SK-N-SH treated with all-trans-retinoic acid at 6 μM for 48 hours (cell line): ENCODE measurements at regions not wholly inside any gene's neighbourhood (a gene's known extent, or its start where the extent isn't known, plus 50 kb on each side); places are given as distances from the start of the nearest gene placed in this dataset.

Source experiments
- ATAC-seq: fragments of 200-7000 bp; cut with Tn5 transposase; 3 replicates; pipeline ENCODE4 v1.9.1; 2020; ENCODE audit warnings: mild to moderate bottlenecking, moderate library complexity
- ARNTL ChIP-seq: fragments of 450-650 bp; formaldehyde crosslinking; IDR thresholded peaks from 2 replicates; pipeline ENCODE4 v1.5.0; 2020; ENCODE audit warnings: low read depth, mild to moderate bottlenecking, moderate library complexity, borderline replicate concordance
- CSDC2 ChIP-seq: fragments of 250-450 bp; sonication (Bioruptor Pico); IDR thresholded peaks from 2 replicates; pipeline ENCODE4 v1.5.0; 2020; ENCODE audit warnings: mild to moderate bottlenecking, moderate library complexity
- ESRRG ChIP-seq: fragments of 250-450 bp; sonication (Bioruptor Pico); IDR thresholded peaks from 2 replicates; pipeline ENCODE4 v1.6.1; 2021; ENCODE audit warnings: mild to moderate bottlenecking
- GLIS3 ChIP-seq: fragments of 250-450 bp; sonication (Bioruptor Pico); IDR thresholded peaks from 2 replicates; pipeline ENCODE4 v1.5.0; 2020; ENCODE audit warnings: mild to moderate bottlenecking, moderate library complexity
- ISL1 ChIP-seq: fragments of 250-450 bp; sonication (Bioruptor Pico); IDR thresholded peaks from 2 replicates; pipeline ENCODE4 v2.1.2; 2022; ENCODE audit warnings: mild to moderate bottlenecking, moderate library complexity
- PPARA ChIP-seq: fragments of 250-450 bp; sonication (Bioruptor Pico); IDR thresholded peaks from 2 replicates; pipeline ENCODE4 v1.5.0; 2020; ENCODE audit warnings: mild to moderate bottlenecking, borderline replicate concordance
- RARB ChIP-seq: fragments of 250-450 bp; sonication (Bioruptor Pico); IDR thresholded peaks from 2 replicates; pipeline ENCODE4 v1.8.0; 2021; ENCODE audit warnings: mild to moderate bottlenecking, moderate library complexity
- SNAI2 ChIP-seq: fragments of 250-450 bp; sonication (Bioruptor Pico); IDR thresholded peaks from 2 replicates; pipeline ENCODE4 v1.5.0; 2020; ENCODE audit warnings: mild to moderate bottlenecking, moderate library complexity
- TCF4 ChIP-seq: fragments of 250-450 bp; sonication (Bioruptor Pico); IDR thresholded peaks from 2 replicates; pipeline ENCODE4 v1.8.0; 2021; ENCODE audit warnings: mild to moderate bottlenecking, moderate library complexity, borderline replicate concordance
- TOX ChIP-seq: fragments of 250-450 bp; sonication (Bioruptor Pico); IDR thresholded peaks from 2 replicates; pipeline ENCODE4 v1.8.0; 2021; ENCODE audit warnings: mild to moderate bottlenecking, moderate library complexity, borderline replicate concordance
- ZC3H10 ChIP-seq: fragments of 250-450 bp; sonication (Bioruptor Pico); IDR thresholded peaks from 2 replicates; pipeline ENCODE4 v1.5.1; 2021; ENCODE audit warnings: mild to moderate bottlenecking, moderate library complexity
- ZFP3 ChIP-seq: fragments of 250-450 bp; sonication (Bioruptor Pico); IDR thresholded peaks from 2 replicates; pipeline ENCODE4 v1.5.0; 2020; ENCODE audit warnings: mild to moderate bottlenecking, moderate library complexity
- ZFP30 ChIP-seq: fragments of 450-650 bp; formaldehyde crosslinking; IDR thresholded peaks from 2 replicates; pipeline ENCODE4 v1.5.0; 2022; ENCODE audit warnings: mild to moderate bottlenecking, moderate library complexity
- ZNF565 ChIP-seq: fragments of 450-650 bp; formaldehyde crosslinking; conservative IDR thresholded peaks from 2 replicates; pipeline ENCODE4 v1.5.0; 2020; ENCODE audit warnings: low read depth, mild to moderate bottlenecking, moderate library complexity
- ZNF70 ChIP-seq: fragments of 450-650 bp; formaldehyde crosslinking; IDR thresholded peaks from 2 replicates; pipeline ENCODE4 v1.5.0; 2020; ENCODE audit warnings: mild to moderate bottlenecking, moderate library complexity
- TF ChIP-seq, protein P1 (sequence below): fragments of 250-450 bp; sonication (Bioruptor Pico); IDR thresholded peaks from 2 replicates; pipeline ENCODE4 v1.5.1; 2021; ENCODE audit warnings: mild to moderate bottlenecking, moderate library complexity
- TF ChIP-seq, protein P2 (sequence below): fragments of 250-450 bp; sonication (Bioruptor Pico); IDR thresholded peaks from 2 replicates; pipeline ENCODE4 v1.8.0; 2020; ENCODE audit warnings: mild to moderate bottlenecking, moderate library complexity, borderline replicate concordance
- TF ChIP-seq, protein P3 (sequence below): fragments of 250-450 bp; sonication (Bioruptor Pico); IDR thresholded peaks from 2 replicates; pipeline ENCODE4 v1.5.1; 2020; ENCODE audit warnings: low read depth, mild to moderate bottlenecking, moderate library complexity
- TF ChIP-seq, protein P4 (sequence below): fragments of 250-450 bp; sonication (Bioruptor Pico); IDR thresholded peaks from 2 replicates; pipeline ENCODE4 v1.5.0; 2020; ENCODE audit warnings: mild to moderate bottlenecking, moderate library complexity
- TF ChIP-seq, protein P5 (sequence below): fragments of 250-450 bp; sonication (Bioruptor Pico); IDR thresholded peaks from 2 replicates; pipeline ENCODE4 v1.8.0; 2021; ENCODE audit warnings: low read depth, mild to moderate bottlenecking, moderate library complexity, borderline replicate concordance

DNA sequence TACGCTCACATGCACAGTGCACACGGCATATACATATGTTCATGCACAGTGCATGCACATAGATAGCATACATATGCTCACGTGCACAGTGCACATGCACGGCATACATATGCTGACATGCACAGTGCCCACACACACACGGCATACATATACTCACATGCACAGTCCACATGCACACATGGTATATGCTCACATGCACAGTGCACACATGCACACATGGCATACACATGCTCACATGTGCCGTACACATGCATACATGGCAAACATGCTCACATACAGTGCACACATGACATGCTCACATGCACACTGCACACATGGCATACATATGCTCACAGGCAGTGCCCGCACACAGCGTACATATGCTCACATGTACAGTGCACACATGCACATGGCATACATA lies 97.7 kb upstream of the CTDP1 start:
- no peak for ATAC-seq
- TF ChIP-seq CSDC2 (CRISPR knock-in tag) (no peak), ZFP30 (CRISPR knock-in tag) (no peak), TOX (CRISPR knock-in tag) (no peak), ESRRG (CRISPR knock-in tag) (no peak)

DNA sequence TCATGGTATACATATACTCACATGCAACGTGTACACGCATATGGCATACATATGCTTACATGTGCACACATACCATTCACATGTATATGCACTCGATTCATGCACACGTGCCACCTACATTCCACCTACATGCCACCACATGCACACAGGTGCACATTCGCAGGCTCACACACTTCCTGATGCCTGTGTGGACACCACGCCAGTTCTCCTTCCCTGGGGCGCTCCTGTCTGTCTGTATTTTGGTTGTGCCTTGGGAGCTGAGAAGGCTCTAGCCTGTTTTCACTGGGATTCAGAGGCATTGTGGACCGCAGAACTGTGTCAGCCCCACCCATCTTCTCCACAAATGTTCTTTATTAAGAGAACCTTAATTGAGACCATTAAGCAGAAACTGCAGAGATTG lies 96.6 kb upstream of the CTDP1 start:
- no peak for ATAC-seq

DNA sequence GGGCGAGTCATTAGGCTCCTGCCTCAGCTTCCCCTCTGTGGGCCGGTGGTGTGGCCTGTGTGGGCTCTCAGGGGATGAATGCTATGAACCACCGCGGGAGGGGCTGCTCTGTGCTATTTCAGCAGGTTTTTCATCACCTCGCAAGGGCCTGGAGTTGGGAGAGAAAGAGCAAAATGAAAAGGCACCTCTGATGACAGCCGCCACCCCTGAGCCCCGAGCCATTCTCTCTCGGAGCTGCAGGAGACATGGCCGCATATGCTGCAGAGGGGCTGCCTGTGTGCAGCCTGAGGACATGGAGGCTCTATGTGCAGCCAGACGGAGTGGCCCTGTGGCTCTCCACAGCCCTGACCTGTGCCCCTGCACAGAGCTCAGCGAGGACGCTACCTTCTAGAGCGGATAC lies 96.2 kb upstream of the CTDP1 start:
- ATAC-seq = no peak

More for the DNA sequence above, 96.6 kb upstream of the CTDP1 start:
- TF ChIP-seq ESRRG (CRISPR knock-in tag) (no peak), PPARA (CRISPR knock-in tag) (no peak), ZFP3 (CRISPR knock-in tag) (no peak), ZFP30 (CRISPR knock-in tag) (no peak)
- TF ChIP-seq, protein P1, sequence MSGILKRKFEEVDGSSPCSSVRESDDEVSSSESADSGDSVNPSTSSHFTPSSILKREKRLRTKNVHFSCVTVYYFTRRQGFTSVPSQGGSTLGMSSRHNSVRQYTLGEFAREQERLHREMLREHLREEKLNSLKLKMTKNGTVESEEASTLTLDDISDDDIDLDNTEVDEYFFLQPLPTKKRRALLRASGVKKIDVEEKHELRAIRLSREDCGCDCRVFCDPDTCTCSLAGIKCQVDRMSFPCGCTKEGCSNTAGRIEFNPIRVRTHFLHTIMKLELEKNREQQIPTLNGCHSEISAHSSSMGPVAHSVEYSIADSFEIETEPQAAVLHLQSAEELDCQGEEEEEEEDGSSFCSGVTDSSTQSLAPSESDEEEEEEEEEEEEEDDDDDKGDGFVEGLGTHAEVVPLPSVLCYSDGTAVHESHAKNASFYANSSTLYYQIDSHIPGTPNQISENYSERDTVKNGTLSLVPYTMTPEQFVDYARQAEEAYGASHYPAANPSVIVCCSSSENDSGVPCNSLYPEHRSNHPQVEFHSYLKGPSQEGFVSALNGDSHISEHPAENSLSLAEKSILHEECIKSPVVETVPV (CRISPR knock-in tag) = no peak

DNA sequence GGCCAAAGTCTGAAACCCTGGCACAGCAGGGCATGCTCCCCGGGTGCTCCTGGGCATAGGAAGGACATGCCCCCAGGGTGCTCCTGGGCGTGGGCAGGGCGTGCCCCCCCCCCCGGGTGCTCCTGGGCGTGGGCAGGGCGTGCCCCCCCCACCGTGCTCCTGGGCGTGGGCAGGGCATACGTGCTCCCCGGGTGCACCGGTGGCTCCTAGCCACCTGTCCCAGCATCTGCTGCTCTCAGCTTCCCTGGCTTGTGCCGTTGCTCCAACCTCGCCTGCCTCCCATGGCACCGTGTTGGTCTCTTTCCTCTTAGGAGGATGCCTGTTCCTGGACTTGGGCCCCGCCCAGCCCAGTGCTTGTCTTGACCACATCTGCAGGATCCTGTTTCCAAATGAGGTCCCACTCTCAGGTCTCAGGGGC lies 95.6 kb upstream of the CTDP1 start:
- ATAC-seq = no peak

More for the DNA sequence above, 96.2 kb upstream of the CTDP1 start:
- no peak for TF ChIP-seq ZNF70
- TF ChIP-seq, protein P2, sequence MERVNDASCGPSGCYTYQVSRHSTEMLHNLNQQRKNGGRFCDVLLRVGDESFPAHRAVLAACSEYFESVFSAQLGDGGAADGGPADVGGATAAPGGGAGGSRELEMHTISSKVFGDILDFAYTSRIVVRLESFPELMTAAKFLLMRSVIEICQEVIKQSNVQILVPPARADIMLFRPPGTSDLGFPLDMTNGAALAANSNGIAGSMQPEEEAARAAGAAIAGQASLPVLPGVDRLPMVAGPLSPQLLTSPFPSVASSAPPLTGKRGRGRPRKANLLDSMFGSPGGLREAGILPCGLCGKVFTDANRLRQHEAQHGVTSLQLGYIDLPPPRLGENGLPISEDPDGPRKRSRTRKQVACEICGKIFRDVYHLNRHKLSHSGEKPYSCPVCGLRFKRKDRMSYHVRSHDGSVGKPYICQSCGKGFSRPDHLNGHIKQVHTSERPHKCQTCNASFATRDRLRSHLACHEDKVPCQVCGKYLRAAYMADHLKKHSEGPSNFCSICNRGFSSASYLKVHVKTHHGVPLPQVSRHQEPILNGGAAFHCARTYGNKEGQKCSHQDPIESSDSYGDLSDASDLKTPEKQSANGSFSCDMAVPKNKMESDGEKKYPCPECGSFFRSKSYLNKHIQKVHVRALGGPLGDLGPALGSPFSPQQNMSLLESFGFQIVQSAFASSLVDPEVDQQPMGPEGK (CRISPR knock-in tag) = no peak
- TF ChIP-seq ZC3H10 (CRISPR knock-in tag) = no peak
- no peak for TF ChIP-seq TOX (CRISPR knock-in tag)
- no peak for TF ChIP-seq ZNF565
- no peak for TF ChIP-seq TCF4 (CRISPR knock-in tag)
- TF ChIP-seq ARNTL (CRISPR knock-in tag) = no peak
- no peak for TF ChIP-seq CSDC2 (CRISPR knock-in tag)
- no peak for TF ChIP-seq ZFP3 (CRISPR knock-in tag)
- no peak for TF ChIP-seq ISL1 (CRISPR knock-in tag)
- TF ChIP-seq, all 23 proteins: peak for 0

More for the DNA sequence above, 95.6 kb upstream of the CTDP1 start:
- TF ChIP-seq, protein P3, sequence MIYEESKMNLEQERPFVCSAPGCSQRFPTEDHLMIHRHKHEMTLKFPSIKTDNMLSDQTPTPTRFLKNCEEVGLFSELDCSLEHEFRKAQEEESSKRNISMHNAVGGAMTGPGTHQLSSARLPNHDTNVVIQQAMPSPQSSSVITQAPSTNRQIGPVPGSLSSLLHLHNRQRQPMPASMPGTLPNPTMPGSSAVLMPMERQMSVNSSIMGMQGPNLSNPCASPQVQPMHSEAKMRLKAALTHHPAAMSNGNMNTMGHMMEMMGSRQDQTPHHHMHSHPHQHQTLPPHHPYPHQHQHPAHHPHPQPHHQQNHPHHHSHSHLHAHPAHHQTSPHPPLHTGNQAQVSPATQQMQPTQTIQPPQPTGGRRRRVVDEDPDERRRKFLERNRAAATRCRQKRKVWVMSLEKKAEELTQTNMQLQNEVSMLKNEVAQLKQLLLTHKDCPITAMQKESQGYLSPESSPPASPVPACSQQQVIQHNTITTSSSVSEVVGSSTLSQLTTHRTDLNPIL = no peak
- no peak for TF ChIP-seq ZC3H10 (CRISPR knock-in tag)
- TF ChIP-seq, protein P4, sequence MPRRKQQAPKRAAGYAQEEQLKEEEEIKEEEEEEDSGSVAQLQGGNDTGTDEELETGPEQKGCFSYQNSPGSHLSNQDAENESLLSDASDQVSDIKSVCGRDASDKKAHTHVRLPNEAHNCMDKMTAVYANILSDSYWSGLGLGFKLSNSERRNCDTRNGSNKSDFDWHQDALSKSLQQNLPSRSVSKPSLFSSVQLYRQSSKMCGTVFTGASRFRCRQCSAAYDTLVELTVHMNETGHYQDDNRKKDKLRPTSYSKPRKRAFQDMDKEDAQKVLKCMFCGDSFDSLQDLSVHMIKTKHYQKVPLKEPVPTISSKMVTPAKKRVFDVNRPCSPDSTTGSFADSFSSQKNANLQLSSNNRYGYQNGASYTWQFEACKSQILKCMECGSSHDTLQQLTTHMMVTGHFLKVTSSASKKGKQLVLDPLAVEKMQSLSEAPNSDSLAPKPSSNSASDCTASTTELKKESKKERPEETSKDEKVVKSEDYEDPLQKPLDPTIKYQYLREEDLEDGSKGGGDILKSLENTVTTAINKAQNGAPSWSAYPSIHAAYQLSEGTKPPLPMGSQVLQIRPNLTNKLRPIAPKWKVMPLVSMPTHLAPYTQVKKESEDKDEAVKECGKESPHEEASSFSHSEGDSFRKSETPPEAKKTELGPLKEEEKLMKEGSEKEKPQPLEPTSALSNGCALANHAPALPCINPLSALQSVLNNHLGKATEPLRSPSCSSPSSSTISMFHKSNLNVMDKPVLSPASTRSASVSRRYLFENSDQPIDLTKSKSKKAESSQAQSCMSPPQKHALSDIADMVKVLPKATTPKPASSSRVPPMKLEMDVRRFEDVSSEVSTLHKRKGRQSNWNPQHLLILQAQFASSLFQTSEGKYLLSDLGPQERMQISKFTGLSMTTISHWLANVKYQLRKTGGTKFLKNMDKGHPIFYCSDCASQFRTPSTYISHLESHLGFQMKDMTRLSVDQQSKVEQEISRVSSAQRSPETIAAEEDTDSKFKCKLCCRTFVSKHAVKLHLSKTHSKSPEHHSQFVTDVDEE = no peak
- no peak for TF ChIP-seq RARB (CRISPR knock-in tag)
- TF ChIP-seq, protein P5, sequence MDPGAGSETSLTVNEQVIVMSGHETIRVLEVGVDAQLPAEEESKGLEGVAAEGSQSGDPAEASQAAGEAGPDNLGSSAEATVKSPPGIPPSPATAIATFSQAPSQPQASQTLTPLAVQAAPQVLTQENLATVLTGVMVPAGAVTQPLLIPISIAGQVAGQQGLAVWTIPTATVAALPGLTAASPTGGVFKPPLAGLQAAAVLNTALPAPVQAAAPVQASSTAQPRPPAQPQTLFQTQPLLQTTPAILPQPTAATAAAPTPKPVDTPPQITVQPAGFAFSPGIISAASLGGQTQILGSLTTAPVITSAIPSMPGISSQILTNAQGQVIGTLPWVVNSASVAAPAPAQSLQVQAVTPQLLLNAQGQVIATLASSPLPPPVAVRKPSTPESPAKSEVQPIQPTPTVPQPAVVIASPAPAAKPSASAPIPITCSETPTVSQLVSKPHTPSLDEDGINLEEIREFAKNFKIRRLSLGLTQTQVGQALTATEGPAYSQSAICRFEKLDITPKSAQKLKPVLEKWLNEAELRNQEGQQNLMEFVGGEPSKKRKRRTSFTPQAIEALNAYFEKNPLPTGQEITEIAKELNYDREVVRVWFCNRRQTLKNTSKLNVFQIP (CRISPR knock-in tag) = no peak
- TF ChIP-seq SNAI2 (CRISPR knock-in tag) = no peak
- no peak for TF ChIP-seq ZNF70
- TF ChIP-seq TOX (CRISPR knock-in tag) = no peak
- no peak for TF ChIP-seq CSDC2 (CRISPR knock-in tag)
- no peak for TF ChIP-seq TCF4 (CRISPR knock-in tag)
- TF ChIP-seq GLIS3 (CRISPR knock-in tag) = no peak
